IPS-18c (cell line): ENCODE measurements at regions not wholly inside any gene's neighbourhood (a gene's known extent, or its start where the extent isn't known, plus 50 kb on each side); places are given as distances from the start of the nearest gene placed in this dataset.

Experiments
- H3K4me3 ChIP-seq: 2 replicates; pipeline ENCODE4 v1.7.0; 2013; ENCODE audit warnings: low read depth, mild to moderate bottlenecking, low read length, moderate library complexity; ENCODE audit not compliant: insufficient read depth
- H3K9me3 ChIP-seq: one replicate; pipeline ENCODE4 v1.6.1; 2013; ENCODE audit warnings: mild to moderate bottlenecking, low read length, moderate library complexity; ENCODE audit not compliant: control insufficient read depth, insufficient read depth

DNA sequence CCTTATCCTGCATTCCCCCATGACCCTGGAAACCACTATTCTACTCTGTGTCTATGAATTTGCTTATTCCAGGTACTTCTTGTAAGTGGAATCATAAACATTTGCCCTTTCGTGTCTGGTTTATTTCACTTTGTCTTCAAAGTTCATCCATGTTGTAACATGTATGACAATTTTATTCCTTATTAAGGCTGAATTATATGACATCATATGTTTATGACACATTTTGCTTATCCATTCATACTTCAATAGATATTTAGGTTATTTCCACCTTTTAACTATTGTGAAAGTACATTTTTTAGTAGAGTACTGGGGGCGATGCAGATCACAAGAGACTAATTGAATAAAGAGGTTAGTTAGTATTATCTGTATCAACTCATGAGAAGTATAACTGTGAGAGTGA lies 591.6 kb downstream of the UTRN start:
- H3K9me3 ChIP-seq: peaks cover 3% of the 10 kb centered on the region

GRCh38 chr6:144877118-144877517 lies 592.0 kb downstream of the UTRN start:
- Histone ChIP-seq H3K9me3 (peaks cover 3% of the 10 kb centered on the region), H3K4me3 (no peak overlapping the region)

More for the DNA sequence above, 591.6 kb downstream of the UTRN start:
- H3K4me3 ChIP-seq: no peak overlapping the region

- Histone ChIP-seq H3K9me3 (peaks cover 3% of the 10 kb centered on the region), H3K4me3 (no peak overlapping the region)
Observed at GRCh38 chr6:144878577-144878976, 593.4 kb downstream of the UTRN start.

DNA sequence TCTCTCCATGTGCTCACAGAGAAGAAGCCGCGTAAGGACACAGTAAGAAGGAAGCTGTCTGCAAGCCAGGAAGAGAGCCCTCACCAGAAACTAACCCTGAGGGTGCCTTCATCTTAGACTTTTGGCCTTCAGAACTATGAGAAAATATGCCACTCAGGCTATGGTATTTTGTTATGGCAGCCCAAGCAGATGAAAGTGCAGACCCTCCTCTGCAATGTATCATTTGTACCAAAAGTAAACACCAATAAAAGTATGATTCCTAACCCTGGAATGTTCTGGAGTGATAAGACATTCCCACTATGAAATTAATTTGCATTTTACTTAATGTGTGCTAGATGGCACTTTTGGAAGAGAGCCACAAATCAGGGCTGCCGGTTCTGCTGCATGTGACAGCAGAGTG lies 594.3 kb downstream of the UTRN start:
- peaks cover 3% of the 10 kb centered on the region for H3K9me3 ChIP-seq
- H3K4me3 ChIP-seq: no peak overlapping the region

DNA sequence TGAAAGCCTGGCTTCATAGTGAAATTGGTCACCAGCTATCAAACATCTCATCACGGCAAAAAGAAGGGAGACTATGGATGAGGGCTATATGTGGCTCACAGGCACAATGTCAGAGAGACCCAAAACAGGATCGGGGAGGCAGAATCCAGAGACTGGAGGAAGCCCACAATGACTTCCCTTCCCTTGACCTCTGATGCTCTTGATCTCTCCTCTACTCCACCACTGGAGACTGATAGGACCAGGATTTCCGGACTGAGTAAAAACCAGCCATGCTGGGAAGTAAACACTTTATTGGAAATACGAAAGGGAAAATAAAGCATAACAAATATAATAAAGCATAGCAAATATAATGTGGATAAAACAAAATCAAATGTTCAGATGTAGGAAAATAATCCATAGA lies 597.3 kb downstream of the UTRN start:
- Histone ChIP-seq H3K9me3 (peaks cover 3% of the 10 kb centered on the region), H3K4me3 (no peak overlapping the region)

GRCh38 chr6:144883915-144884314 lies 598.8 kb downstream of the UTRN start:
- Histone ChIP-seq H3K9me3 (peaks cover 3% of the 10 kb centered on the region), H3K4me3 (no peak overlapping the region)

DNA sequence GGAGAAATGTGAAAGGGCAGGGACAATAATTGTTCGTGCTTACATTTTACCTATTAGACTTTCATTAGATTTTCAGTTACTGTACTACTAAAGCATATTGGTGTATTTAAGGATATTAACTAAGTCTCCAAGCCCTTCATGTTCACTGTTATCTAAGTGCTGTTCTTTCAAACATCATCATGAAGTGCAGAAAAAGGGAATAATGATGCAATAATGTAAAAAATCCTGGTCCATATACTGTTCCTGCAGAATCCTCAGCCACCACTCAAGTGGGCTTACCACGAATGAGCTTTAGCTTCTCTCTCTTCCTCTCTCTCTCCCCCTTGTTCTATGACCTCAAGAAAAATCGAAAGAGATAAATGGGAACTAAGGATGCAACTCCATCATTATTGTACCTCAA lies 600.7 kb downstream of the UTRN start:
- Histone ChIP-seq H3K4me3 (no peak overlapping the region), H3K9me3 (no peaks in the 10 kb centered on the region)

- Histone ChIP-seq H3K4me3 (no peak overlapping the region), H3K9me3 (no peaks in the 10 kb centered on the region)
Observed at GRCh38 chr6:144886682-144887081, 601.5 kb downstream of the UTRN start.

DNA sequence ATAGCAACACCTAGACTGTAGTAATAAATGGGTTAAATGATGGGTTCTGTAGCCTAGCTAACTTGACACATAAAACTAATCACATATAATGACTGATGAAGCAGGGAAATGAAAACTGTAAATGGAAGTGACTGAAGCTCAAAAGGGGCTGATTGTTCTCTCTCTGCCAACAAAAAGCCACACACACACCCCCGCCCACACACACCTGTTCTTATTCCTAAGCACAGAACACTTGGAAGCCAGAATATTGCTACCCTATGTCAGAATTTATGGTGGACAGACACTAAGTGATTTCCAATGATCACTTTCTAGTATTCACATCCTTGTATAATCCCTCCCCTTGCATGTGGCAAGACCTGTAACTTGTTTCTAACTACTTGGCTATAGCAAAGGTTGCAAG lies 603.5 kb downstream of the UTRN start:
- H3K9me3 ChIP-seq: no peaks in the 10 kb centered on the region
- H3K4me3 ChIP-seq: no peak overlapping the region

- Histone ChIP-seq H3K4me3 (no peak overlapping the region), H3K9me3 (no peaks in the 10 kb centered on the region)
Observed at GRCh38 chr6:144893680-144894151, 608.6 kb downstream of the UTRN start.

GRCh38 chr6:144894240-144894639 lies 609.1 kb downstream of the UTRN start:
- no peaks in the 10 kb centered on the region for H3K9me3 ChIP-seq
- no peak overlapping the region for H3K4me3 ChIP-seq

DNA sequence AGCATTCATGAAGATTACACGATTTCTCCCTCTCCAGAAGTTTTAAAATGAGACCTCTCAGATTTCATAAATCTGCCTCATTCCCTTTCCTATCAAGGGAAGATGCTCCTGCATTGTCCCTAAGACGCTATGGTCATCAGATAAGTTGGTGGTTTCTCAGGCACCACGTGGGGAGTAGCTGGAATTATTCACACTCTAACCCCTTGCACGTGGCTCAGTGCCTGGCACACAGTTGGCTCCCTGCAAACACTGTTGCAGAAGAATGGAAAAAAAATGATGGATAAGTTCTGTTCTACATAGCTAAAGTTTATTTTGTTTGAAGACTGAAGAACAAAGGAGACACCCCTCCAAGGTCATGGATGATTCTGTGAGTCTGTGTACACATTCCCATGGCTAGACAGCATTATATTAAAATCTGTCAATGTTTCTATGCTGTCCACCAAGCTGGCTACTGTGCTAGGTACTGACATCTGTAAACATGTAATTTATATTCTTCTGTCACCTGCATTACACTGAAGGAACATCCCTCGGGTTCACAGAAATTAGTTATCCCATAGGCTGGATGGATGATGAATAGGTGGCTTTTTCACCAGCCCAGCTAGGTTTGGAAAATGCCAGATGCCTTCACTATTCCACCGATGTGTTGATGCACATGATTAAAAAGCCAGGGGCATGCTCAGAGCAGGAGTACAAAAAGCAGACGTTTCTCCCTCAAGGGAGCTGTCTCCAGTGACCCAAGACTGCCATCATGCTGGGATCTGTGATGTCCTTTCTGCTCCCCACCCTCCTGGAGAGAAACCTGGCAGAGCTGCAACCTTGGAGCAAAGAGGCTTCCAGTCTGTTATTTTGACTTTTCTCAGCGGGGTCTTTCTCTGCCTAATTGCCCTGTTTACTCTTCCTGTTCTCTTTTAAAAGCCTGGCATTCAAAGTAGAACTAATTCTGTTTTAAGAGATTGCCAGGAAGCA lies 610.5 kb downstream of the UTRN start:
- Histone ChIP-seq H3K4me3 (no peak overlapping the region), H3K9me3 (no peaks in the 10 kb centered on the region)

DNA sequence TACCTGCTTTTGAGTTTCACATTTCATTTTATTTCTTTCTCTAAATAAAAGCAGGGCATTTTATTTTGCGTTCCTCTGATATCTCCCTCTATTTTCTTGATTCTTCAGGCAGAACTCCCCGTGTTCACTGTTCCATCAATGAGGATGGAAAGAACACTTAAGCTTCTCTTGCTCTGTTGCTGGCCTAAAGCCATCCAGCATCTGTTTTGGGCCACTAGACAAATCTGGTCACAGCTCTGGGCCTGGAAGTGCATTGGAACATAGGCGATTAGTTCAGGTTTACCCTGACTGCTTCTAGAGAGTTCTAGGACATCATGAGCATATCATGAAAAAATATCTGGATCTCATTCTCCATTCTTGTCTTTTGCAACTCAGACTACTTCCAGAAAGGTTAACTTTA lies 611.2 kb downstream of the UTRN start:
- H3K9me3 ChIP-seq: no peaks in the 10 kb centered on the region
- no peak overlapping the region for H3K4me3 ChIP-seq

- H3K4me3 ChIP-seq: no peak overlapping the region
- no peaks in the 10 kb centered on the region for H3K9me3 ChIP-seq
Observed at GRCh38 chr6:144896871-144897270, 611.7 kb downstream of the UTRN start.

DNA sequence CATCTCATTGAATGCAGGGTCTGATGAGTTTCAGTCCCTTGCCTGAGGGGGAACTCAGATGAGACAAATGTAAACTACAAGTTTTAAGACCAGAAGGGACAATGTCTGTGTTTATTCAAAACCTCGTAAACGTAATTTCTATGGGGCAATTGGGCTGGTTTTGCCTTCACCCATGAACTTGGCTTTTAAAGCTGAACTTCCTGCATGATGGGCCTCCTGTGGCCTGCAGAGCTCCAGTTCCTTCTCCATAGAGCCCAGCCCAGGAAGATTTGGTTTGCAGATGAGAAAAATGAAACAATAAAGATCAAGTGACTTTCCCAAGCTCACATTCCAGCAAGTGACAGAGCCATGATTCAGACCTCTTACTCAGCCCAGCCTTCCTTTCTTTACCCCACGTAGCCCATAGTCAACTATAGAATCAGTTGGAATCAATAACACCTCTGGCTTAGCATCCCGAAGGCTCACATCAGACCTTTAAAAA lies 612.3 kb downstream of the UTRN start:
- H3K9me3 ChIP-seq: no peaks in the 10 kb centered on the region
- H3K4me3 ChIP-seq: no peak overlapping the region

- Histone ChIP-seq H3K4me3 (no peak overlapping the region), H3K9me3 (no peaks in the 10 kb centered on the region)
Observed at GRCh38 chr6:144898052-144898689, 613.0 kb downstream of the UTRN start.

GRCh38 chr6:144898741-144899140 lies 613.6 kb downstream of the UTRN start:
- no peaks in the 10 kb centered on the region for H3K9me3 ChIP-seq
- H3K4me3 ChIP-seq: no peak overlapping the region

DNA sequence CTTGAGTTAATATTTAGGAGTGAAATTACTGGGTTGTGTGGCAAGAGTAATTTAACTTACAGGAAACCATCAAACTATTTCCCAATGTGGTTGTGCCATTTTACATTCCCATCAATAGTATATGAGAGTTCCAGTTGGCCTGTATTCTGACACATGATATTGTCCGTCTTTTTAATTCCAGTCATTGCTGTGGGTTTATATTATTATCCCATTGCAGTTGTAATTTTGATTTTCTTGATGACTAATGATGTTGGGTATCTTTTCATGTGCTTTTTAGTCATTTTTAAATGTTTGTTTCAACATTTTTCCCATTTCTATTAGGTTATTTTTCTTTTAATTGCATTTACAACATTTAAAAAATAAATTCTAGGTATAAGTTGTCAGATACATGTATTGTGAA lies 614.0 kb downstream of the UTRN start:
- Histone ChIP-seq H3K9me3 (no peaks in the 10 kb centered on the region), H3K4me3 (no peak overlapping the region)
